HCT116 (cell line): ENCODE measurements at regions not wholly inside any gene's neighbourhood (a gene's known extent, or its start where the extent isn't known, plus 50 kb on each side); places are given as distances from the start of the nearest gene placed in this dataset.

ENCODE experiments used
- ATAC-seq: fragments of 200-7000 bp; cut with Tn5 transposase; 2 replicates; pipeline ENCODE4 v1.9.1; 2020; ENCODE audit warnings: mild to moderate bottlenecking, moderate library complexity
- BruUV-seq: library from RNA; stranded (reverse); fragments of 400-500 nt; replicated peaks from 2 replicates; lab custom pipeline; 2021; lab: Mats Ljungman, UMichigan
- CTCF ChIA-PET: fragments of 300-600 bp; sonication (Branson Sonifier 250); formaldehyde crosslinking; loops from one replicate; lab custom pipeline; 2021; ENCODE audit warnings: antibody characterized with exemption; lab: Charles Lee
- POLR2A ChIA-PET: fragments of 300-600, 350-600 bp; sonication (Branson Sonifier 250); formaldehyde crosslinking; loops from one replicate; lab custom pipeline; 2021; ENCODE audit warnings: antibody characterized with exemption; lab: Charles Lee
- RAD21 ChIA-PET, 2 experiments: fragments of 300-600 bp; sonication (Branson Sonifier 250); formaldehyde crosslinking; loops; one replicate each; lab custom pipeline; 2023; ENCODE audit warnings: low total read pairs in 2 of 2; ENCODE audit not compliant: uncharacterized antibody in 2 of 2, unreplicated experiment in 2 of 2, low non-redundant PET in 1 of 2; lab: Charles Lee
- DNase-seq: peaks from one replicate; pipeline ENCODE4 v3.0.0-alpha.2; 2010; ENCODE audit warnings: low read depth, low spot score
- H2AFZ ChIP-seq: fragments of 200-600 bp; shearing (Covaris generic), sonication (generic); 2 replicates; pipeline ENCODE4 v1.6.1; 2017; ENCODE audit warnings: low read depth, mixed run types, mixed read lengths, antibody characterized with exemption, low read length; ENCODE audit not compliant: poor library complexity, severe bottlenecking
- H3K27ac ChIP-seq: 2 replicates; pipeline ENCODE4 v1.5.1; 2012; ENCODE audit warnings: low read depth, low read length
- H3K27me3 ChIP-seq: fragments of 200-600 bp; sonication (generic); 2 replicates; pipeline ENCODE4 v1.6.1; 2016; ENCODE audit warnings: mixed run types, low read length, mixed read lengths; ENCODE audit not compliant: insufficient read depth
- H3K36me3 ChIP-seq, 2 experiments: fragments of 200-500 bp in 1 of 2; fragments of 200-600 bp in 1 of 2; sonication (Bioruptor generic) in 1 of 2; sonication (generic) in 1 of 2; 2 replicates each; pipeline versions ENCODE4 v1.5.1 to v1.6.1; 2014 to 2016; ENCODE audit warnings: low read length in 2 of 2, inconsistent platforms in 1 of 2, mixed read lengths in 1 of 2, mixed run types in 1 of 2; ENCODE audit not compliant: insufficient read depth in 2 of 2, control insufficient read depth in 1 of 2
- H3K4me1 ChIP-seq, 2 experiments: fragments of 200-600 bp in 1 of 2; sonication (generic) in 1 of 2; 2 replicates each; pipeline versions ENCODE4 v1.5.1 to v1.6.1; 2012 to 2017; ENCODE audit warnings: low read length in 2 of 2, inconsistent platforms in 1 of 2, mild to moderate bottlenecking in 1 of 2, mixed read lengths in 1 of 2, mixed run types in 1 of 2, moderate library complexity in 1 of 2; ENCODE audit not compliant: insufficient read depth in 2 of 2, control insufficient read depth in 1 of 2
- H3K4me2 ChIP-seq: fragments of 200-600 bp; sonication (generic); 2 replicates; pipeline ENCODE4 v1.6.1; 2017; ENCODE audit warnings: mixed run types, low read length, mixed read lengths
- H3K4me3 ChIP-seq, 2 experiments: fragments of 200-600 bp in 1 of 2; sonication (generic) in 1 of 2; replicated peaks in 1 of 2; 2 replicates each; pipeline ENCODE4 v1.5.1; 2011 to 2016; ENCODE audit warnings: low read length in 2 of 2, control low read depth in 1 of 2, low read depth in 1 of 2, mild to moderate bottlenecking in 1 of 2, mixed read lengths in 1 of 2, mixed run types in 1 of 2
- H3K79me2 ChIP-seq: fragments of 200-600 bp; sonication (generic); 2 replicates; pipeline ENCODE4 v1.6.1; 2017; ENCODE audit warnings: mild to moderate bottlenecking, mixed run types, low read length, moderate library complexity, mixed read lengths; ENCODE audit not compliant: insufficient read depth
- H3K9ac ChIP-seq: fragments of 200-600 bp; sonication (generic); 2 replicates; pipeline ENCODE4 v1.6.1; 2016; ENCODE audit warnings: low read length, mixed read lengths
- H3K9me2 ChIP-seq: fragments of 200-600 bp; sonication (generic), shearing (Covaris generic); 2 replicates; pipeline ENCODE4 v1.6.1; 2017; ENCODE audit warnings: mixed run types, mild to moderate bottlenecking, moderate library complexity; ENCODE audit not compliant: insufficient read depth
- H3K9me3 ChIP-seq, 2 experiments: fragments of 200-500 bp in 1 of 2; fragments of 200-600 bp in 1 of 2; sonication (Bioruptor generic) in 1 of 2; sonication (generic) in 1 of 2; 2 replicates each; pipeline ENCODE4 v1.6.1; 2014 to 2017; ENCODE audit warnings: low read length in 2 of 2, mixed read lengths in 2 of 2, inconsistent platforms in 1 of 2, low read depth in 1 of 2, mild to moderate bottlenecking in 1 of 2, mixed run types in 1 of 2, moderate library complexity in 1 of 2; ENCODE audit not compliant: control insufficient read depth in 1 of 2, insufficient read depth in 1 of 2
- H4K20me1 ChIP-seq: fragments of 200-600 bp; sonication (generic), shearing (Covaris generic); 2 replicates; pipeline ENCODE4 v1.6.1; 2017; ENCODE audit warnings: mixed run types, mild to moderate bottlenecking, moderate library complexity; ENCODE audit not compliant: insufficient read depth
- ATF3 ChIP-seq: IDR thresholded peaks from 2 replicates; pipeline ENCODE4 v1.6.1; 2012
- CEBPB ChIP-seq: IDR thresholded peaks from 2 replicates; pipeline ENCODE4 v1.6.1; 2012; ENCODE audit warnings: low read depth
- EZH2 ChIP-seq: fragments of 200-600 bp; sonication (generic); IDR thresholded peaks from 2 replicates; pipeline ENCODE4 v1.6.1; 2017; ENCODE audit warnings: antibody characterized with exemption, mixed run types
- POLR2AphosphoS5 ChIP-seq: IDR thresholded peaks from 2 replicates; pipeline ENCODE4 v1.6.1; 2011; ENCODE audit warnings: mild to moderate bottlenecking, low read depth, low read length, moderate library complexity
- RAD21 ChIP-seq: IDR thresholded peaks from 2 replicates; pipeline ENCODE4 v1.6.1; 2012; ENCODE audit warnings: low read depth, mild to moderate bottlenecking
- TCF7L2 ChIP-seq: IDR thresholded peaks from 2 replicates; pipeline ENCODE4 v1.7.0; 2011; ENCODE audit warnings: borderline replicate concordance, inconsistent platforms; ENCODE audit not compliant: insufficient read depth, insufficient read length; ENCODE audit errors: extremely low read depth
- YY1 ChIP-seq: IDR thresholded peaks from 2 replicates; pipeline ENCODE4 v1.6.1; 2011; ENCODE audit warnings: low read length, low read depth, moderate library complexity, mild to moderate bottlenecking; ENCODE audit not compliant: insufficient replicate concordance; ENCODE audit errors: extremely low read depth
- ZBTB33 ChIP-seq: IDR thresholded peaks from 2 replicates; pipeline ENCODE4 v1.6.1; 2011; ENCODE audit warnings: mild to moderate bottlenecking, low read length, moderate library complexity; ENCODE audit not compliant: insufficient replicate concordance; ENCODE audit errors: extremely low read depth
- intact Hi-C: fragments of 100-400 bp; cut with micrococcal nuclease; formaldehyde crosslinking; loops from 2 replicates; pipeline ENCODE4 v1.10.0; 2022

- Histone ChIP-seq H2AFZ (no peak overlapping the region), H4K20me1 (no peaks in the 10 kb centered on the region), H3K9me3 (no peaks in the 10 kb centered on the region), H3K4me3 (no peak overlapping the region), H3K36me3 (no peaks in the 10 kb centered on the region), H3K9me2 (no peaks in the 10 kb centered on the region), H3K4me2 (no peak overlapping the region), H3K4me1 (peaks cover 15 to 29% of the 10 kb centered on the region in 2 experiments), H3K27me3 (no peaks in the 10 kb centered on the region), H3K27ac (no peak overlapping the region), H3K9ac (no peak overlapping the region), H3K79me2 (no peaks in the 10 kb centered on the region)
- TF ChIP-seq TCF7L2: no peak
- TF ChIP-seq EZH2: no peak
- no peak for TF ChIP-seq RAD21
- TF ChIP-seq YY1: no peak
- no peak for TF ChIP-seq POLR2AphosphoS5
- no peak for TF ChIP-seq ZBTB33
- TF ChIP-seq ATF3: no peak
- TF ChIP-seq CEBPB: no peak
- POLR2A ChIA-PET: no interaction called here
- DNase-seq (no peak), ATAC-seq (no peak)
- CTCF ChIA-PET: no interaction called here
- RAD21 ChIA-PET: interaction anchor here in 1 of 2 experiments (0.6 kb wide), 1 partner anchor 19 kb away, joined by 3 read pairs; no protein-coding TSS in a partner anchor
- intact Hi-C loops: no loop called here
- no TSS peak for BruUV-seq
These were observed 126.8 kb upstream of the MED13L start for GRCh38 chr12:116404247-116404646.
